IMR-90 (cell line): ENCODE measurements at regions not wholly inside any gene's neighbourhood (a gene's known extent, or its start where the extent isn't known, plus 50 kb on each side); places are given as distances from the start of the nearest gene placed in this dataset.

Source experiments
- ATAC-seq: fragments of 200-7000 bp; cut with Tn5 transposase; 2 replicates; pipeline ENCODE4 v1.9.1; 2020; ENCODE audit warnings: low read depth, mild to moderate bottlenecking, moderate library complexity
- BruUV-seq: library from RNA; stranded (reverse); fragments of 400-500 nt; replicated peaks from 2 replicates; lab custom pipeline; 2021; lab: Mats Ljungman, UMichigan
- CTCF ChIA-PET: fragments of 300-600 bp; formaldehyde crosslinking; extraction: SDS; loops from one replicate; lab custom pipeline; 2021; ENCODE audit warnings: antibody characterized with exemption; lab: Yijun Ruan, JAX
- POLR2A ChIA-PET: fragments of 300-600 bp; sonication (Branson Sonifier 250); formaldehyde crosslinking; loops from one replicate; lab custom pipeline; 2022; ENCODE audit warnings: antibody characterized with exemption; ENCODE audit not compliant: unreplicated experiment; lab: Charles Lee
- DNase-seq: peaks from one replicate; pipeline ENCODE4 v3.0.0; 2013
- H2AFZ ChIP-seq: replicated peaks from 2 replicates; pipeline ENCODE3; 2013; ENCODE audit warnings: low read length, mild to moderate bottlenecking; ENCODE audit not compliant: poor library complexity
- H2AK5ac ChIP-seq: 2 replicates; pipeline ENCODE4 v1.6.1; 2013; ENCODE audit warnings: low read depth, low read length, inconsistent platforms
- H2AK9ac ChIP-seq: replicated peaks from 2 replicates; pipeline ENCODE3; 2013; ENCODE audit warnings: mild to moderate bottlenecking, low read depth, low read length, moderate library complexity; ENCODE audit not compliant: poor library complexity
- H2BK120ac ChIP-seq: 2 replicates; pipeline ENCODE4 v1.6.1; 2013; ENCODE audit warnings: low read depth, low read length, inconsistent platforms
- H2BK15ac ChIP-seq: 3 replicates; pipeline ENCODE4 v1.6.1; 2013; ENCODE audit warnings: low read depth, low read length, inconsistent platforms
- H2BK20ac ChIP-seq: 2 replicates; pipeline ENCODE4 v1.6.1; 2013; ENCODE audit warnings: low read depth, mild to moderate bottlenecking, inconsistent platforms, low read length, moderate library complexity
- H2BK5ac ChIP-seq: 2 replicates; pipeline ENCODE4 v1.6.1; 2013; ENCODE audit warnings: mild to moderate bottlenecking, low read depth, low read length, inconsistent platforms; ENCODE audit not compliant: poor library complexity, severe bottlenecking
- H3K14ac ChIP-seq: replicated peaks from 2 replicates; pipeline ENCODE4 v1.6.1; 2013; ENCODE audit warnings: low read depth, low read length, inconsistent platforms
- H3K18ac ChIP-seq: 2 replicates; pipeline ENCODE4 v1.6.1; 2013; ENCODE audit warnings: low read depth, low read length, control low read depth
- H3K23ac ChIP-seq: 2 replicates; pipeline ENCODE4 v1.6.1; 2013; ENCODE audit warnings: low read depth, low read length, inconsistent platforms
- H3K27ac ChIP-seq: 2 replicates; pipeline ENCODE4 v1.5.1; 2013; ENCODE audit warnings: mild to moderate bottlenecking, control low read depth, low read length; ENCODE audit not compliant: insufficient read depth
- H3K27me3 ChIP-seq: 2 replicates; pipeline ENCODE4 v1.6.1; 2013; ENCODE audit warnings: low read length; ENCODE audit not compliant: control insufficient read depth, insufficient read depth
- H3K36me3 ChIP-seq: 2 replicates; pipeline ENCODE4 v1.6.1; 2013; ENCODE audit warnings: low read length, mixed read lengths; ENCODE audit not compliant: control insufficient read depth, insufficient read depth
- H3K4ac ChIP-seq: 2 replicates; pipeline ENCODE4 v1.6.1; 2013; ENCODE audit warnings: low read depth, low read length, inconsistent platforms
- H3K4me1 ChIP-seq: 2 replicates; pipeline ENCODE4 v1.6.1; 2013; ENCODE audit warnings: low read length, mixed read lengths; ENCODE audit not compliant: control insufficient read depth, insufficient read depth
- H3K4me2 ChIP-seq: 2 replicates; pipeline ENCODE4 v1.6.1; 2013; ENCODE audit warnings: low read depth, mild to moderate bottlenecking, control low read depth, low read length, moderate library complexity
- H3K4me3 ChIP-seq: 2 replicates; pipeline ENCODE4 v1.5.1; 2013; ENCODE audit warnings: low read depth, mild to moderate bottlenecking, control low read depth, low read length, moderate library complexity; ENCODE audit not compliant: insufficient read depth
- H3K56ac ChIP-seq: 2 replicates; pipeline ENCODE4 v1.6.1; 2013; ENCODE audit warnings: low read length, inconsistent platforms; ENCODE audit not compliant: insufficient read depth; ENCODE audit errors: extremely low read depth
- H3K79me1 ChIP-seq, 2 experiments: 2 replicates each; pipeline ENCODE4 v1.6.1; 2013; ENCODE audit warnings: low read length in 2 of 2, inconsistent platforms in 1 of 2, low read depth in 1 of 2
- H3K9ac ChIP-seq: 2 replicates; pipeline ENCODE4 v1.6.1; 2013; ENCODE audit warnings: low read depth, low read length, control low read depth
- H3K9me1 ChIP-seq: 2 replicates; pipeline ENCODE4 v1.6.1; 2013; ENCODE audit warnings: low read length, inconsistent platforms; ENCODE audit not compliant: insufficient read depth
- H3K9me3 ChIP-seq: 2 replicates; pipeline ENCODE4 v1.6.1; 2013; ENCODE audit warnings: low read length; ENCODE audit not compliant: control insufficient read depth, insufficient read depth
- H4K20me1 ChIP-seq: 2 replicates; pipeline ENCODE4 v1.6.1; 2013; ENCODE audit warnings: low read length, inconsistent platforms; ENCODE audit not compliant: insufficient read depth
- H4K5ac ChIP-seq: 2 replicates; pipeline ENCODE4 v1.6.1; 2013; ENCODE audit warnings: mild to moderate bottlenecking, low read depth, low read length, control low read depth
- H4K8ac ChIP-seq, 2 experiments: 2 replicates each; pipeline ENCODE4 v1.6.1; 2013; ENCODE audit warnings: low read depth in 2 of 2, low read length in 2 of 2, control low read depth in 1 of 2, inconsistent platforms in 1 of 2
- H4K91ac ChIP-seq: 2 replicates; pipeline ENCODE4 v1.6.1; 2013; ENCODE audit warnings: low read depth, low read length, inconsistent platforms; ENCODE audit not compliant: insufficient read depth
- BHLHE40 ChIP-seq: fragments of 150-350 bp; IDR thresholded peaks from 2 replicates; pipeline ENCODE4 v1.6.1; 2016; ENCODE audit warnings: mild to moderate bottlenecking, low read depth, low read length
- CEBPB ChIP-seq: IDR thresholded peaks from 2 replicates; pipeline ENCODE4 v1.6.1; 2012; ENCODE audit warnings: low read depth, low read length, improper control_type of control experiment
- FOS ChIP-seq: fragments of 150-350 bp; IDR thresholded peaks from 2 replicates; pipeline ENCODE4 v1.6.1; 2016; ENCODE audit warnings: low read depth, low read length
- MAZ ChIP-seq: IDR thresholded peaks from 2 replicates; pipeline ENCODE4 v1.6.1; 2012; ENCODE audit warnings: low read depth, mild to moderate bottlenecking, low read length, improper control_type of control experiment, moderate library complexity, borderline replicate concordance
- NFE2L2 ChIP-seq: fragments of 150-350 bp; IDR thresholded peaks from 2 replicates; pipeline ENCODE4 v1.6.1; 2016; ENCODE audit warnings: low read depth, mild to moderate bottlenecking, low read length
- POLR2A ChIP-seq: IDR thresholded peaks from 2 replicates; pipeline ENCODE4 v1.6.1; 2012; ENCODE audit warnings: mild to moderate bottlenecking, low read depth, low read length
- RAD21 ChIP-seq: IDR thresholded peaks from 2 replicates; pipeline ENCODE4 v1.6.1; 2012; ENCODE audit warnings: low read length, improper control_type of control experiment
- RCOR1 ChIP-seq: IDR thresholded peaks from 2 replicates; pipeline ENCODE4 v1.6.1; 2012; ENCODE audit warnings: mild to moderate bottlenecking, low read length, improper control_type of control experiment; ENCODE audit not compliant: insufficient replicate concordance
- RFX5 ChIP-seq: IDR thresholded peaks from 2 replicates; pipeline ENCODE4 v1.8.0; 2012; ENCODE audit warnings: low read depth, mild to moderate bottlenecking, low read length, moderate library complexity
- SMC3 ChIP-seq: fragments of 150-350 bp; IDR thresholded peaks from 2 replicates; pipeline ENCODE4 v1.6.1; 2016; ENCODE audit warnings: low read depth, mild to moderate bottlenecking, antibody characterized with exemption, low read length, moderate library complexity
- WGBS, 2 experiments: methylation state at CpG; one replicate each; pipeline versions ENCODE4 v1.1.5 to v1.1.7; 2013; ENCODE audit warnings: missing lambda C conversion rate in 2 of 2; ENCODE audit not compliant: insufficient read length in 1 of 2; ENCODE audit errors: extremely low coverage in 2 of 2; 5-methylcytosine and 5-hydroxymethylcytosine counted together
- dilution Hi-C: fragments of 300-500 bp; cut with HindIII; formaldehyde crosslinking; loops from one replicate; pipeline ENCODE4 v1.14.3; 2018; ENCODE audit warnings: low sequenced_read_pairs; ENCODE audit not compliant: unreplicated experiment
- in situ Hi-C: fragments of 300-500 bp; cut with MboI; formaldehyde crosslinking; loops from 3 replicates; pipeline ENCODE4 v1.14.3; 2019; ENCODE audit warnings: low sequenced_read_pairs, inconsistent platforms, mixed read lengths
- intact Hi-C: fragments of 100-400 bp; cut with micrococcal nuclease; formaldehyde crosslinking; loops from 2 replicates; pipeline ENCODE4 v1.10.0; 2022
- TF ChIP-seq, protein P1 (sequence below): fragments of 150-350 bp; IDR thresholded peaks from 2 replicates; pipeline ENCODE4 v1.6.1; 2017; ENCODE audit warnings: mild to moderate bottlenecking, antibody characterized with exemption, low read length, low read depth

DNA sequence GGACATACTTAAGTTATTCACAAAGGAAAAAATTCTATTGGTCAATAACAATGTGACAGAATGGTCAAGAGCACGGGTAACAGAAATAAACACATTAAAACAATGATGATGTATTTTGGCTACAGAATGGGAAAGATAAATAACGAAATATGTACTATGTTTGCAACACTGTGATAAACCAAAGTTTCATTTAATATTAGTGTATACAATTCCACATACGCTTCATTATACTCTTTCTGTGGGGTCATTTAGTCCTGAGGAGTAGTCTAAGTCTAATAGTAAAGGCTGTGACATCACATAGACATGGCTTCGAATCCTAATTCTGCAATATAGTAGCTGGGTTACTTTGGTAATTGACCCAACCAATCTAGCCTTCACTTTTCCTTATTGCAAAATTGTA is 408.3 kb downstream of the MCTP2 start:
- no peak overlapping the region for H2AK9ac ChIP-seq
- no peaks in the 10 kb centered on the region for H3K27me3 ChIP-seq
- H2BK120ac ChIP-seq, result no peak overlapping the region
- H3K27ac ChIP-seq, result no peak overlapping the region
- intact Hi-C loops (no loop called here), in situ Hi-C loops (no loop called here), dilution Hi-C loops (no loop called here)
- H3K14ac ChIP-seq, result no peak overlapping the region
- H4K8ac ChIP-seq, result no peak overlapping the region
- peaks cover 4% of the 10 kb centered on the region; the same call in 1 of the 2 replicates for H3K9me3 ChIP-seq
- no TSS peak for BruUV-seq
- H3K36me3 ChIP-seq, result no peaks in the 10 kb centered on the region
- no peaks in the 10 kb centered on the region for H3K9me1 ChIP-seq
- no peak overlapping the region for H3K4me3 ChIP-seq
- H4K91ac ChIP-seq, result no peak overlapping the region
- no peaks in the 10 kb centered on the region for H4K20me1 ChIP-seq
- no peak overlapping the region for H2AFZ ChIP-seq
- no peak for DNase-seq
- no peak overlapping the region for H3K23ac ChIP-seq
- H2BK5ac ChIP-seq, result no peak overlapping the region
- H4K5ac ChIP-seq, result no peak overlapping the region
- no peaks in the 10 kb centered on the region for H3K4me1 ChIP-seq
- POLR2A ChIA-PET, result no interaction called here
- no CpG with 5 or more reads among the region's 4 CpGs for WGBS, 2 experiments
- H3K4ac ChIP-seq, result no peak overlapping the region
- TF ChIP-seq RCOR1 (no peak), RAD21 (no peak), RFX5 (no peak), MAZ (no peak), FOS (no peak), SMC3 (no peak), NFE2L2 (no peak), POLR2A (no peak), BHLHE40 (no peak), CEBPB (no peak)
- TF ChIP-seq, protein P1, sequence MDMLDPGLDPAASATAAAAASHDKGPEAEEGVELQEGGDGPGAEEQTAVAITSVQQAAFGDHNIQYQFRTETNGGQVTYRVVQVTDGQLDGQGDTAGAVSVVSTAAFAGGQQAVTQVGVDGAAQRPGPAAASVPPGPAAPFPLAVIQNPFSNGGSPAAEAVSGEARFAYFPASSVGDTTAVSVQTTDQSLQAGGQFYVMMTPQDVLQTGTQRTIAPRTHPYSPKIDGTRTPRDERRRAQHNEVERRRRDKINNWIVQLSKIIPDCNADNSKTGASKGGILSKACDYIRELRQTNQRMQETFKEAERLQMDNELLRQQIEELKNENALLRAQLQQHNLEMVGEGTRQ, result no peak
- no peak overlapping the region for H2BK20ac ChIP-seq
- no peaks in the 10 kb centered on the region for H3K79me1 ChIP-seq
- H2BK15ac ChIP-seq, result no peak overlapping the region
- H2AK5ac ChIP-seq, result no peak overlapping the region
- no peak for ATAC-seq
- H3K9ac ChIP-seq, result no peak overlapping the region
- CTCF ChIA-PET, result no interaction called here
- no peak overlapping the region for H3K18ac ChIP-seq
- no peak overlapping the region for H3K4me2 ChIP-seq
- no peak overlapping the region for H3K56ac ChIP-seq
